ENCODE measurements at regions not wholly inside any gene's neighbourhood (a gene's known extent, or its start where the extent isn't known, plus 50 kb on each side); places are given as distances from the start of the nearest gene placed in this dataset.
A peak's percentile ranks its signal among the peaks of the same experiment; 100 is the strongest.

GRCh38 chr3:21801631-21802030 is 50.6 kb upstream of the ZNF385D start:
- no peak for DNase-seq

- no peak for DNase-seq
Measured at GRCh38 chr3:21803604-21804003, 52.6 kb upstream of the ZNF385D start.

- no peak for DNase-seq
Measured at GRCh38 chr3:21804330-21804729, 53.3 kb upstream of the ZNF385D start.

GRCh38 chr3:21806733-21807132 is 55.7 kb upstream of the ZNF385D start:
- no peak for DNase-seq

- no peak for DNase-seq
Measured at GRCh38 chr3:21825684-21826083, 74.7 kb upstream of the ZNF385D start.

GRCh38 chr3:21826416-21826815 is 75.4 kb upstream of the ZNF385D start:
- peak; percentile 45 to 52 for DNase-seq

- DNase-seq: no peak
Measured at GRCh38 chr3:21830541-21830940, 79.5 kb upstream of the ZNF385D start.

GRCh38 chr3:21835264-21835663 is 84.3 kb upstream of the ZNF385D start:
- no peak for DNase-seq

GRCh38 chr3:21836227-21836626 is 85.2 kb upstream of the ZNF385D start:
- DNase-seq: no peak

- DNase-seq: no peak
Measured at GRCh38 chr3:21839176-21839575, 88.2 kb upstream of the ZNF385D start.

- DNase-seq: peak; percentile 22 to 27
Measured at GRCh38 chr3:21839592-21839991, 88.6 kb upstream of the ZNF385D start.

- DNase-seq: no peak
Measured at GRCh38 chr3:21847005-21847404, 96.0 kb upstream of the ZNF385D start.

GRCh38 chr3:21859124-21860081 is 108.4 kb upstream of the ZNF385D start:
- no peak for DNase-seq

GRCh38 chr3:21860082-21860475 is 109.1 kb upstream of the ZNF385D start:
- DNase-seq: no peak

- no peak for DNase-seq
Measured at GRCh38 chr3:21860657-21861056, 109.6 kb upstream of the ZNF385D start.

- no peak for DNase-seq
Measured at GRCh38 chr3:21876782-21877181, 125.8 kb upstream of the ZNF385D start.

- DNase-seq: no peak
Measured at GRCh38 chr3:21877214-21877754, 126.3 kb upstream of the ZNF385D start.

GRCh38 chr3:21879184-21879886 is 128.3 kb upstream of the ZNF385D start:
- DNase-seq: no peak

GRCh38 chr3:21888656-21889055 is 137.6 kb upstream of the ZNF385D start:
- DNase-seq: no peak

GRCh38 chr3:21889166-21889565 is 138.2 kb upstream of the ZNF385D start:
- no peak for DNase-seq

- no peak for DNase-seq
Measured at GRCh38 chr3:21892104-21892503, 141.1 kb upstream of the ZNF385D start.

GRCh38 chr3:21893242-21893641 is 142.2 kb upstream of the ZNF385D start:
- DNase-seq: no peak

- DNase-seq: peak; percentile 34 to 56
Measured at GRCh38 chr3:21894459-21895340, 143.7 kb upstream of the ZNF385D start.
